ENCODE measurements at regions not wholly inside any gene's neighbourhood (a gene's known extent, or its start where the extent isn't known, plus 50 kb on each side); places are given as distances from the start of the nearest gene placed in this dataset.

DNA sequence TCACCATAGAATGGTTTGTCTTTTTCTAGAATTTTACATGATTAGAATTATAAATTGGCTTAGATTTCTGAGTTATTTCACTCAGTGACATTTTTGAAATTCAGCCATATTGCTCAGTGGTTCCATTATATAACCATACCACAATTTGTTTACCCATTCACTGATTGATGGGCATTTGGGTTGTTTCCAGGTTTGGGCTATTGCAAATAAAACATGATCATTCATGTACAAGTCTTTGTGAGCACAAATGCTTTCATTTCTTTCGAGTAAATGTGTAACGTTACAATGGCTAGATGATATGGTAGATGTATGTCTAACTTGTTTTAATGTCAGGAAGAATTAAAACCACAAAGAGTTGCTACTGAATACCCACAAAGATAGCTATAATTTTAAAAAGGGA lies 279.9 kb upstream of the TARS1 start:
- no peak overlapping the region for H3K9ac ChIP-seq (ENCODE audit: low read length)
- no peak overlapping the region for H3K27ac ChIP-seq (ENCODE audit: low read length)
- H3K4me3 ChIP-seq (ENCODE audit: low read length): no peak overlapping the region
- no peaks in the 10 kb centered on the region for H3K4me1 ChIP-seq (ENCODE audit: control insufficient read depth, low read depth, low read length)
- no peaks in the 10 kb centered on the region for H3K36me3 ChIP-seq (ENCODE audit: control insufficient read depth, low read depth, low read length)
- H3K27me3 ChIP-seq (ENCODE audit: control insufficient read depth, insufficient read depth, low read length): no peaks in the 10 kb centered on the region
- H3K9me3 ChIP-seq (ENCODE audit: control insufficient read depth, low read depth, low read length): no peaks in the 10 kb centered on the region

- H3K9me3 ChIP-seq (ENCODE audit: control insufficient read depth, low read depth, low read length): no peaks in the 10 kb centered on the region
- no peaks in the 10 kb centered on the region for H3K4me1 ChIP-seq (ENCODE audit: control insufficient read depth, low read depth, low read length)
- H3K4me3 ChIP-seq (ENCODE audit: low read length): no peak overlapping the region
- H3K36me3 ChIP-seq (ENCODE audit: control insufficient read depth, low read depth, low read length): no peaks in the 10 kb centered on the region
- no peak overlapping the region for H3K9ac ChIP-seq (ENCODE audit: low read length)
- no peak overlapping the region for H3K27ac ChIP-seq (ENCODE audit: low read length)
- no peaks in the 10 kb centered on the region for H3K27me3 ChIP-seq (ENCODE audit: control insufficient read depth, insufficient read depth, low read length)
Measured at GRCh38 chr5:33161421-33161820, 279.3 kb upstream of the TARS1 start.

- H3K9me3 ChIP-seq (ENCODE audit: control insufficient read depth, low read depth, low read length): no peaks in the 10 kb centered on the region
- H3K4me1 ChIP-seq (ENCODE audit: control insufficient read depth, low read depth, low read length): no peaks in the 10 kb centered on the region
- no peaks in the 10 kb centered on the region for H3K36me3 ChIP-seq (ENCODE audit: control insufficient read depth, low read depth, low read length)
- H3K27ac ChIP-seq (ENCODE audit: low read length): no peak overlapping the region
- H3K4me3 ChIP-seq (ENCODE audit: low read length): no peak overlapping the region
- no peak overlapping the region for H3K9ac ChIP-seq (ENCODE audit: low read length)
- H3K27me3 ChIP-seq (ENCODE audit: control insufficient read depth, insufficient read depth, low read length): no peaks in the 10 kb centered on the region
Measured at GRCh38 chr5:33162057-33162456, 278.7 kb upstream of the TARS1 start.

DNA sequence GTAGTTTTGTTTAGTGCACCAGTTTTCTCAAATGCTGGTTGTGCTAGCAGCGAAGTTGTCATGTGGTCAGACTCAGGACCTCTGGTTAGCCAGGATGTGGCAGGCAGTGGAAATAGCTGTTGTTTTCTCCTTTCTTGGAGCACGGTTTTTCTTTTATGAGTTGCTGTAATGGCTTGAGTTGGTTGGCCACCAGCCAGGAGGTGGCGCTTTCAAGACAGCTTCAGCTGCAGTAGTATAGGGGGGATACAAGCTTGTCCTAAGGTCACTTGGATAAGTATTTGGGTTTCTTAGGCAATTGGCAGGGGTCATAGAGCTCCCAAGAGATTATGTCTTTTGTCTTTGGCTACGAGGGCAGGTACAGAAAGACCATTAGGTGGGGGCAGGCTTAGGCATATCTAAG lies 274.2 kb upstream of the TARS1 start:
- Histone ChIP-seq H3K27ac (ENCODE audit: low read length) (no peak overlapping the region), H3K9me3 (ENCODE audit: control insufficient read depth, low read depth, low read length) (peaks cover 22% of the 10 kb centered on the region), H3K4me3 (ENCODE audit: low read length) (no peak overlapping the region), H3K27me3 (ENCODE audit: control insufficient read depth, insufficient read depth, low read length) (no peaks in the 10 kb centered on the region), H3K4me1 (ENCODE audit: control insufficient read depth, low read depth, low read length) (no peaks in the 10 kb centered on the region), H3K36me3 (ENCODE audit: control insufficient read depth, low read depth, low read length) (no peaks in the 10 kb centered on the region), H3K9ac (ENCODE audit: low read length) (no peak overlapping the region)

DNA sequence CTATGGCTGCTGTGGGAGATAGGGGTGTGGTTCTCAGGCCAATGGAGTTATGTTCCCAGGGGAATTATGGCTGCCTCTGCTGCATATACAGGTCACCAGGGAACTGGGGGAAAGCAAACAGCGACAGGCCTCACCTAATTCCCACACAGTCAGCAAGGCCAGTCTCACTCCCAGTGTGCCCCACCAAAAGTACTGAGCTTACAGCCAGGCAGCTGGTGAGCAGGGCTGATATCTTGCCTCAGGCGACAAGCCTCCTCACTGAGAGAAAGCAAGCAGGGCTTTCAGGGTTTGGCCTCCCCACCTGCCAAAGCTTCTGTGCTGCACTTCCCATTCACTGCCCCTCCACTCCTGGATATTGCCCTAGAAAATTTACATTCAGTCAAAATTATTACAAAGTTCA lies 273.8 kb upstream of the TARS1 start:
- Histone ChIP-seq H3K9me3 (ENCODE audit: control insufficient read depth, low read depth, low read length) (peaks cover 22% of the 10 kb centered on the region), H3K9ac (ENCODE audit: low read length) (no peak overlapping the region), H3K4me3 (ENCODE audit: low read length) (no peak overlapping the region), H3K27me3 (ENCODE audit: control insufficient read depth, insufficient read depth, low read length) (no peaks in the 10 kb centered on the region), H3K36me3 (ENCODE audit: control insufficient read depth, low read depth, low read length) (no peaks in the 10 kb centered on the region), H3K4me1 (ENCODE audit: control insufficient read depth, low read depth, low read length) (no peaks in the 10 kb centered on the region), H3K27ac (ENCODE audit: low read length) (no peak overlapping the region)

DNA sequence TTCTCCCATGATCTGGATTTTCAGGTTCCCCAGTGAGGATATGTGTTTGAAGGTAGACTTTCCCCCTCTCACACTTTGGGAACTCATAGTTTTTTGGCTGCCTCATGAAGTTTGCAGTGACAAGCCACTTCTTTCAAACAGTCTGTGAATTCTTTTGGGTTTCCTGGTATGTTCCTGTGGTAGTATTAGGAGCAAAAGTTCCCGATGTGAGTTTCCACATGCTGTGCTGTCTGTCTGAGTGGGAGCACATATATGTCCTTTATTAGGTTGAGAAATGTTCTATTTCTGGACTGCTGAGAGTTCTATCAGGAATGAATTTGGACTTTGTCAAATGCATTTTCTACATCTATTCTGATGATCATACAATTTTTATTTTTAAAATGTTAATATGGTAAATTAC lies 273.2 kb upstream of the TARS1 start:
- H3K4me3 ChIP-seq (ENCODE audit: low read length): no peak overlapping the region
- no peaks in the 10 kb centered on the region for H3K27me3 ChIP-seq (ENCODE audit: control insufficient read depth, insufficient read depth, low read length)
- no peak overlapping the region for H3K27ac ChIP-seq (ENCODE audit: low read length)
- H3K9ac ChIP-seq (ENCODE audit: low read length): no peak overlapping the region
- peaks cover 22% of the 10 kb centered on the region for H3K9me3 ChIP-seq (ENCODE audit: control insufficient read depth, low read depth, low read length)
- H3K4me1 ChIP-seq (ENCODE audit: control insufficient read depth, low read depth, low read length): no peaks in the 10 kb centered on the region
- H3K36me3 ChIP-seq (ENCODE audit: control insufficient read depth, low read depth, low read length): no peaks in the 10 kb centered on the region

- Histone ChIP-seq H3K4me1 (ENCODE audit: control insufficient read depth, low read depth, low read length) (no peaks in the 10 kb centered on the region), H3K27me3 (ENCODE audit: control insufficient read depth, insufficient read depth, low read length) (no peaks in the 10 kb centered on the region), H3K27ac (ENCODE audit: low read length) (no peak overlapping the region), H3K4me3 (ENCODE audit: low read length) (no peak overlapping the region), H3K9me3 (ENCODE audit: control insufficient read depth, low read depth, low read length) (peaks cover 22% of the 10 kb centered on the region), H3K9ac (ENCODE audit: low read length) (no peak overlapping the region), H3K36me3 (ENCODE audit: control insufficient read depth, low read depth, low read length) (no peaks in the 10 kb centered on the region)
Measured at GRCh38 chr5:33170411-33170810, 270.4 kb upstream of the TARS1 start.

- peaks cover 16% of the 10 kb centered on the region for H3K9me3 ChIP-seq (ENCODE audit: control insufficient read depth, low read depth, low read length)
- no peak overlapping the region for H3K9ac ChIP-seq (ENCODE audit: low read length)
- no peaks in the 10 kb centered on the region for H3K36me3 ChIP-seq (ENCODE audit: control insufficient read depth, low read depth, low read length)
- H3K27ac ChIP-seq (ENCODE audit: low read length): no peak overlapping the region
- H3K4me3 ChIP-seq (ENCODE audit: low read length): no peak overlapping the region
- no peaks in the 10 kb centered on the region for H3K4me1 ChIP-seq (ENCODE audit: control insufficient read depth, low read depth, low read length)
- H3K27me3 ChIP-seq (ENCODE audit: control insufficient read depth, insufficient read depth, low read length): no peaks in the 10 kb centered on the region
Measured at GRCh38 chr5:33174383-33174782, 266.4 kb upstream of the TARS1 start.

DNA sequence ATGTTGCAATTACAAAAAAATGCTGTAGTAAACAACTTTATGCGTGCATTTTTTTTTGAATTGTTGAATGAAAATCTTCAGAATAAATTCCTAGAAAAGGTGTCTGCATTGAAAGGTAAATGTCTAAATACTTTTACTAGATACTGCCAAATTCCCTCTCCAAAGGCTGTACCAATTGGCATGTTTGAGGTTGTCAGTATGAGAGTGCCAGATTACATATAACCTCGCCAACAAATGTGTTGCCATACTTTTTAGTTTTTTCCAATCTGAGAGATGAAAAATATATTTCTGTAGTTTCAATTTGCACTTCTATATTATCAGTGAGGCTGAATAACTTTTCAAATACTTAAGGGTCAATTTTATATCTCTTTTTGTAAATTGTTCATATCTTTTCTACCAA lies 261.5 kb upstream of the TARS1 start:
- Histone ChIP-seq H3K27me3 (ENCODE audit: control insufficient read depth, insufficient read depth, low read length) (no peaks in the 10 kb centered on the region), H3K4me3 (ENCODE audit: low read length) (no peak overlapping the region), H3K36me3 (ENCODE audit: control insufficient read depth, low read depth, low read length) (no peaks in the 10 kb centered on the region), H3K9ac (ENCODE audit: low read length) (no peak overlapping the region), H3K4me1 (ENCODE audit: control insufficient read depth, low read depth, low read length) (no peaks in the 10 kb centered on the region), H3K9me3 (ENCODE audit: control insufficient read depth, low read depth, low read length) (no peaks in the 10 kb centered on the region), H3K27ac (ENCODE audit: low read length) (no peak overlapping the region)

DNA sequence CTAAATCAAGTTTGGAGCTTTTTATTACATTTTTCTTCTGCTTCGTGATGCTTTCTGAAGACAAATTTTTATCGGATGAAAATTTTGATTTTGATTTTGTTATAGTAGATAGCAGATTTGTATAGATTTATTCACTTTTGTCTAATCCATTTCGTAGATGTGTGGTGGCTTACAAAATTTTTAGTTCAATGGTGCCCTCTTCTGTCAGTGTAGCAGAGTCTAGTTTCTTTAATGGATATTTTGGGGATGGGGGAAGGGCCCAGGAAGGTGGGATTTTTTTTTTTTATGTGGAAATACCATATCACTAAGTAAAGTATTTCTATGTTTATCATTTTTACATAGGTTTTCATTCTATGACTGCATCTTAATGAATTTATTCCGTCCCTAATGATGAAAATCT lies 259.9 kb upstream of the TARS1 start:
- no peaks in the 10 kb centered on the region for H3K36me3 ChIP-seq (ENCODE audit: control insufficient read depth, low read depth, low read length)

DNA sequence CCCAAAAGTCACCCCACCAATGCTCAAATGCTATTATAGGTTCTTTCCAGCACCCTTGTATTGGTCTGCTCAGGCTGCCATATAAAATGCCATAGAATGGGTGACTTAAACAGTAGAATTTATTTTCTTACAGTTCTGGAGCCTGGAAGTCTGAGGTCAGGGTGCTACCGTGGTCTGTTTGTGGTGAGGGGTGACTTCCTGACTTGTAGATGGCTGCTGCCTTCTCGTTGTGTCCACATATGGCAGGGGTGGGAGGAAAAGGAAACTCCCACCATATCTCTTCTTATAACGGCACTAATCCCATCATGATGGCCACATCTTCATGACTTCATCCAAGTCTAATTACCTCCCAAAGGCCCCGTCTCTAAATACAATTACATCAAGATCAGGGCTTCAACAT lies 257.8 kb upstream of the TARS1 start:
- Histone ChIP-seq H3K27me3 (ENCODE audit: control insufficient read depth, insufficient read depth, low read length) (no peaks in the 10 kb centered on the region), H3K9ac (ENCODE audit: low read length) (no peak overlapping the region), H3K27ac (ENCODE audit: low read length) (no peak overlapping the region), H3K4me3 (ENCODE audit: low read length) (no peak overlapping the region), H3K9me3 (ENCODE audit: control insufficient read depth, low read depth, low read length) (no peaks in the 10 kb centered on the region), H3K36me3 (ENCODE audit: control insufficient read depth, low read depth, low read length) (no peaks in the 10 kb centered on the region), H3K4me1 (ENCODE audit: control insufficient read depth, low read depth, low read length) (no peaks in the 10 kb centered on the region)

More for the DNA sequence above, 259.9 kb upstream of the TARS1 start:
- Histone ChIP-seq H3K27ac (ENCODE audit: low read length) (no peak overlapping the region), H3K4me3 (ENCODE audit: low read length) (no peak overlapping the region), H3K27me3 (ENCODE audit: control insufficient read depth, insufficient read depth, low read length) (no peaks in the 10 kb centered on the region), H3K9ac (ENCODE audit: low read length) (no peak overlapping the region), H3K4me1 (ENCODE audit: control insufficient read depth, low read depth, low read length) (no peaks in the 10 kb centered on the region), H3K9me3 (ENCODE audit: control insufficient read depth, low read depth, low read length) (no peaks in the 10 kb centered on the region)

DNA sequence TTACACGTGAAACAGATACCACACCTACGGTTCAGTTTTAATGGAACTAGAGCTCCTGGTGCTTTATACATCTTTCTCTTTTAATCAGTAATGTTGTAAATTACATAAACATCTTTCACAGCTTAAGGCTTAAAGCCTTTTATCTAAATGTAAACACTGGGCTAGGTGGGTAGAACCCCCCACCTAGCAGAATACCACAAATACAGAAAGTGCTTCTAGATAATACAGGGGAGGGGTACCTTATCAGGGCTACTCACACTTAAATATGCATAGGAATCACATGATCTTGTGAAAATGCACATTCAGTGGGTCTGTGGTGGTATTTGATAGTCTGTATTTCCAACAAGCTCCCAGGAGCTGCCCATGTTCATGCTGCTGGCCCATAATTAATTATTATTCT lies 256.4 kb upstream of the TARS1 start:
- H3K9me3 ChIP-seq (ENCODE audit: control insufficient read depth, low read depth, low read length): no peaks in the 10 kb centered on the region
- H3K9ac ChIP-seq (ENCODE audit: low read length): no peak overlapping the region
- H3K27ac ChIP-seq (ENCODE audit: low read length): no peak overlapping the region
- H3K4me1 ChIP-seq (ENCODE audit: control insufficient read depth, low read depth, low read length): no peaks in the 10 kb centered on the region
- H3K4me3 ChIP-seq (ENCODE audit: low read length): no peak overlapping the region
- no peaks in the 10 kb centered on the region for H3K27me3 ChIP-seq (ENCODE audit: control insufficient read depth, insufficient read depth, low read length)
- no peaks in the 10 kb centered on the region for H3K36me3 ChIP-seq (ENCODE audit: control insufficient read depth, low read depth, low read length)
